Endothelial cell of umbilical vein (primary cell): ENCODE measurements at regions not wholly inside any gene's neighbourhood (a gene's known extent, or its start where the extent isn't known, plus 50 kb on each side); places are given as distances from the start of the nearest gene placed in this dataset.

Experiments
- BruUV-seq: library from RNA; stranded (reverse); fragments of 400-500 nt; replicated peaks from 2 replicates; lab custom pipeline; 2021; lab: Mats Ljungman, UMichigan
- CTCF ChIA-PET: fragments of 300-600, 350-600 bp; sonication (Branson Sonifier 250); formaldehyde crosslinking; loops from one replicate; lab custom pipeline; 2021; ENCODE audit warnings: antibody characterized with exemption, inconsistent platforms; lab: Charles Lee
- POLR2A ChIA-PET: fragments of 300-600, 350-600 bp; sonication (Branson Sonifier 250); formaldehyde crosslinking; loops from one replicate; lab custom pipeline; 2021; ENCODE audit warnings: antibody characterized with exemption, inconsistent platforms; lab: Charles Lee
- DNase-seq: peaks from one replicate; pipeline ENCODE4 v3.0.0-alpha.2; 2011; ENCODE audit warnings: low read depth, low spot score
- FAIRE-seq: peaks from 2 replicates; lab custom pipeline; 2011; peaks lifted over from hg19 to GRCh38; lab: Jason Lieb, UNC
- H2AFZ ChIP-seq: 2 replicates; pipeline ENCODE4 v1.6.0; 2012; ENCODE audit warnings: low read depth, low read length, control low read depth, inconsistent platforms
- H3K27ac ChIP-seq: 2 replicates; pipeline ENCODE4 v1.5.1; 2011; ENCODE audit warnings: low read depth, mild to moderate bottlenecking, control low read depth, low read length, moderate library complexity; ENCODE audit not compliant: insufficient read depth
- H3K27me3 ChIP-seq, 2 experiments: 2 replicates each; pipeline versions ENCODE4 v1.6.0 to v1.6.1; 2011; ENCODE audit warnings: low read length in 2 of 2, mixed read lengths in 1 of 2; ENCODE audit not compliant: control insufficient read depth in 2 of 2, insufficient read depth in 2 of 2
- H3K36me3 ChIP-seq, 2 experiments: 2 replicates in 1 of 2; 3 replicates in 1 of 2; pipeline ENCODE4 v1.5.1; 2011; ENCODE audit warnings: low read length in 2 of 2, mild to moderate bottlenecking in 1 of 2, moderate library complexity in 1 of 2; ENCODE audit not compliant: control insufficient read depth in 2 of 2, insufficient read depth in 2 of 2; ENCODE audit errors: extremely low read depth in 1 of 2
- H3K4me1 ChIP-seq: 3 replicates; pipeline ENCODE4 v1.5.1; 2011; ENCODE audit warnings: mild to moderate bottlenecking, low read length; ENCODE audit not compliant: control insufficient read depth, insufficient read depth; ENCODE audit errors: extremely low read depth
- H3K4me2 ChIP-seq: 2 replicates; pipeline ENCODE4 v1.6.1; 2011; ENCODE audit warnings: low read length, control low read depth, mixed read lengths; ENCODE audit not compliant: insufficient read depth
- H3K4me3 ChIP-seq, 3 experiments: fragments of 200-600 bp in 1 of 3; sonication (generic), shearing (Covaris generic) in 1 of 3; replicated peaks in 1 of 3; 2 replicates each; pipeline ENCODE4 v1.5.1; 2011 to 2016; ENCODE audit warnings: control low read depth in 3 of 3, low read length in 3 of 3, mild to moderate bottlenecking in 2 of 3, inconsistent platforms in 1 of 3, low read depth in 1 of 3, moderate library complexity in 1 of 3; ENCODE audit not compliant: insufficient read depth in 1 of 3
- H3K79me2 ChIP-seq: 2 replicates; pipeline ENCODE4 v1.6.0; 2012; ENCODE audit warnings: low read length, inconsistent platforms; ENCODE audit not compliant: control insufficient read depth, insufficient read depth
- H3K9ac ChIP-seq: replicated peaks from 2 replicates; pipeline ENCODE3; 2011; ENCODE audit warnings: low read length, control low read depth; ENCODE audit not compliant: insufficient read depth; ENCODE audit errors: extremely low read depth
- H3K9me1 ChIP-seq: replicated peaks from 3 replicates; pipeline ENCODE4 v1.6.0; 2011; ENCODE audit warnings: mild to moderate bottlenecking, low read length; ENCODE audit not compliant: control insufficient read depth, insufficient read depth; ENCODE audit errors: extremely low read depth
- H3K9me3 ChIP-seq: replicated peaks from 2 replicates; pipeline ENCODE4 v1.5.1; 2012; ENCODE audit warnings: low read length, inconsistent platforms; ENCODE audit not compliant: control insufficient read depth, insufficient read depth
- H4K20me1 ChIP-seq: replicated peaks from 2 replicates; pipeline ENCODE3; 2011; ENCODE audit warnings: mild to moderate bottlenecking, low read length; ENCODE audit not compliant: control insufficient read depth, insufficient read depth; ENCODE audit errors: extremely low read depth
- CTCF ChIP-seq, 2 donors: IDR thresholded peaks; 1 replicate in 1 of 2; 2 replicates in 1 of 2; pipeline ENCODE4 v1.5.1; 2011; ENCODE audit warnings: low read length in 2 of 2, mild to moderate bottlenecking in 2 of 2, moderate library complexity in 2 of 2, control low read depth in 1 of 2, inconsistent platforms in 1 of 2, low read depth in 1 of 2; ENCODE audit not compliant: insufficient read depth in 1 of 2; ENCODE audit errors: extremely low read depth in 1 of 2
- EZH2 ChIP-seq: IDR thresholded peaks from 2 replicates; pipeline ENCODE4 v1.6.1; 2012; ENCODE audit warnings: borderline replicate concordance, low read depth, mild to moderate bottlenecking, moderate library complexity, low read length, inconsistent platforms; ENCODE audit not compliant: severe bottlenecking
- FOS ChIP-seq: IDR thresholded peaks from 2 replicates; pipeline ENCODE4 v1.6.1; 2011; ENCODE audit warnings: mild to moderate bottlenecking, low read length, moderate library complexity, borderline replicate concordance; ENCODE audit not compliant: insufficient read depth
- POLR2A ChIP-seq: IDR thresholded peaks from 2 replicates; pipeline ENCODE4 v1.6.1; 2012; ENCODE audit warnings: low read depth, mild to moderate bottlenecking, control low read depth, low read length
- POLR2AphosphoS5 ChIP-seq: IDR thresholded peaks from 2 replicates; pipeline ENCODE4 v1.6.1; 2012; ENCODE audit warnings: low read depth, mild to moderate bottlenecking, control low read depth, low read length, moderate library complexity; ENCODE audit not compliant: insufficient read depth
- dilution Hi-C: fragments of 300-500 bp; cut with MboI; formaldehyde crosslinking; loops from one replicate; pipeline ENCODE4 v1.15.0; 2019; ENCODE audit warnings: low sequenced_read_pairs; ENCODE audit not compliant: extremely low pct_ligation_motif_present
- intact Hi-C: fragments of 100-400 bp; cut with micrococcal nuclease; formaldehyde crosslinking; loops from one replicate; pipeline ENCODE4 v1.10.0; 2022

- Histone ChIP-seq H3K79me2 (no peaks in the 10 kb centered on the region), H4K20me1 (no peaks in the 10 kb centered on the region), H3K4me2 (no peak overlapping the region), H3K27me3 (peaks cover 0 to 2% of the 10 kb centered on the region in 2 experiments), H3K36me3 (no peaks in the 10 kb centered on the region), H3K27ac (no peak overlapping the region), H2AFZ (no peak overlapping the region), H3K9me3 (no peaks in the 10 kb centered on the region), H3K4me1 (peaks cover 3% of the 10 kb centered on the region), H3K9me1 (no peaks in the 10 kb centered on the region), H3K9ac (no peak overlapping the region), H3K4me3 (no peak overlapping the region)
- no TSS peak for BruUV-seq
- dilution Hi-C loops (no loop called here), intact Hi-C loops (loop anchor here (1.0 kb wide), 1 partner anchor 316 kb away; no protein-coding TSS in a partner anchor)
- FAIRE-seq (peak; percentile 95), DNase-seq (peak; percentile 67)
- ChIA-PET POLR2A (no interaction called here), CTCF (interaction anchor here (0.8 to 7.9 kb wide), 10 partner anchors 8 to 317 kb away, joined by 3 to 57 read pairs (median 4); partner anchors contain the start of gene ITGA8)
- TF ChIP-seq CTCF (IDR thresholded peaks at IDR 0.05; ENCODE audit: extremely low read depth in 1 of 2, insufficient read depth in 1 of 2, low read depth in 1 of 2, low read length in 2 of 2): peak; percentile 33 to 36
- no peak for TF ChIP-seq POLR2A
- no peak for TF ChIP-seq EZH2
- TF ChIP-seq FOS: no peak
- TF ChIP-seq POLR2AphosphoS5: no peak
These were observed 56.8 kb upstream of the FAM171A1 start for GRCh38 chr10:15427843-15428414.
